HG03135 (cell line): ENCODE measurements at regions not wholly inside any gene's neighbourhood (a gene's known extent, or its start where the extent isn't known, plus 50 kb on each side); places are given as distances from the start of the nearest gene placed in this dataset.

Experiments
- ATAC-seq: cut with Tn5 transposase; IDR thresholded peaks from one replicate; pipeline ENCODE4 v1.9.1; 2021; ENCODE audit warnings: mild to moderate bottlenecking, moderate library complexity; ENCODE audit not compliant: unreplicated experiment

GRCh38 chr2:177340158-177340557, 52.4 kb upstream of the AGPS start:
- no peak for ATAC-seq

- ATAC-seq, result no peak
Measured at GRCh38 chr2:177342736-177343135, 49.8 kb upstream of the AGPS start.
